Adrenal gland (tissue), 5 donors: ENCODE measurements at regions not wholly inside any gene's neighbourhood (a gene's known extent, or its start where the extent isn't known, plus 50 kb on each side); places are given as distances from the start of the nearest gene placed in this dataset.

Experiments used
- POLR2A ChIP-seq, 2 donors: fragments of 450-650 bp; IDR thresholded peaks; one replicate each; pipeline ENCODE4 v1.6.1; 2017; ENCODE audit warnings: antibody characterized with exemption in 2 of 2, mild to moderate bottlenecking in 2 of 2, moderate library complexity in 1 of 2
- TF ChIP-seq, protein P1 (sequence below), 6 experiments: fragments of 450-650 bp in 4 of 6; fragments of 200-600 bp in 2 of 6; sonication (generic) in 1 of 6; IDR thresholded peaks; 1 replicate in 5 of 6; 2 replicates in 1 of 6; pipeline versions ENCODE4 v1.5.1 to v1.8.0; 2016 to 2021; ENCODE audit warnings: antibody characterized with exemption in 6 of 6, mild to moderate bottlenecking in 2 of 6, moderate library complexity in 1 of 6
- donor health status: DM: no; HTN: no; CAD: no.

DNA sequence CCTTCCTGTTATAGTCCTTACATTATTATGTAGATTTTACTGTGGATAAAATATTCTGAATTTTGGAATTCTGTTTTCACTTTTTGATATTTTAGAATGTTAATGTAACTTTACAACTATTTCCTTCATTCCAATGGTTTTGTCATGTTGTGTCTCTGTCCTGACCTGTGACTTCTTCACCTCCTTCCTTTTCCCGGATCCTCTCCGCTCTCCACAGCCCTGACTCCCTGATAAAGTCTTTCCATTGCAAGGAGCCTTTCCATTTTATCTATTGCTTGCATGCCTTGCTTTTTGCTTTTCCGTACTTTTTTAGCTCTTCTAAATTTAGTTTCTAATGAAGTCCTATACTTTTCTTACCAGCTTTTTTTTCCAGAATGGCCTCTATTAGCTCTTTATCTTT lies 117.6 kb upstream of the ARRDC3 start:
- TF ChIP-seq, protein P1, sequence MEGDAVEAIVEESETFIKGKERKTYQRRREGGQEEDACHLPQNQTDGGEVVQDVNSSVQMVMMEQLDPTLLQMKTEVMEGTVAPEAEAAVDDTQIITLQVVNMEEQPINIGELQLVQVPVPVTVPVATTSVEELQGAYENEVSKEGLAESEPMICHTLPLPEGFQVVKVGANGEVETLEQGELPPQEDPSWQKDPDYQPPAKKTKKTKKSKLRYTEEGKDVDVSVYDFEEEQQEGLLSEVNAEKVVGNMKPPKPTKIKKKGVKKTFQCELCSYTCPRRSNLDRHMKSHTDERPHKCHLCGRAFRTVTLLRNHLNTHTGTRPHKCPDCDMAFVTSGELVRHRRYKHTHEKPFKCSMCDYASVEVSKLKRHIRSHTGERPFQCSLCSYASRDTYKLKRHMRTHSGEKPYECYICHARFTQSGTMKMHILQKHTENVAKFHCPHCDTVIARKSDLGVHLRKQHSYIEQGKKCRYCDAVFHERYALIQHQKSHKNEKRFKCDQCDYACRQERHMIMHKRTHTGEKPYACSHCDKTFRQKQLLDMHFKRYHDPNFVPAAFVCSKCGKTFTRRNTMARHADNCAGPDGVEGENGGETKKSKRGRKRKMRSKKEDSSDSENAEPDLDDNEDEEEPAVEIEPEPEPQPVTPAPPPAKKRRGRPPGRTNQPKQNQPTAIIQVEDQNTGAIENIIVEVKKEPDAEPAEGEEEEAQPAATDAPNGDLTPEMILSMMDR (IDR thresholded peaks at IDR 0.05): no peak
- no peak for TF ChIP-seq POLR2A (IDR thresholded peaks at IDR 0.05)
